ENCODE measurements at regions not wholly inside any gene's neighbourhood (a gene's known extent, or its start where the extent isn't known, plus 50 kb on each side); places are given as distances from the start of the nearest gene placed in this dataset.
"Not testable (repeated sequence)": the region's sequence is repeated elsewhere in the genome, so short reads cannot be mapped to it uniquely, and the experiment has no call there.

- CTCF ChIA-PET: no interaction called here
- POLR2A ChIA-PET: no interaction called here
These were observed 63.1 kb downstream of the TSN start for GRCh38 chr2:121818546-121818945.

GRCh38 chr2:121819846-121820245, 64.4 kb downstream of the TSN start:
- POLR2A ChIA-PET: no interaction called here
- CTCF ChIA-PET: no interaction called here

- ChIA-PET POLR2A (no interaction called here), CTCF (no interaction called here)
These were observed 66.2 kb downstream of the TSN start for GRCh38 chr2:121821476-121822158.

GRCh38 chr2:121824264-121824663, 68.8 kb downstream of the TSN start:
- POLR2A ChIA-PET: no interaction called here

GRCh38 chr2:121825003-121825950, 69.8 kb downstream of the TSN start:
- CTCF ChIA-PET: no interaction called here
- POLR2A ChIA-PET: no interaction called here

More at GRCh38 chr2:121824264-121824663, 68.8 kb downstream of the TSN start:
- CTCF ChIA-PET: no interaction called here

GRCh38 chr2:121826036-121826435, 70.6 kb downstream of the TSN start:
- ChIA-PET CTCF (no interaction called here), POLR2A (no interaction called here)

GRCh38 chr2:121828281-121828731, 72.9 kb downstream of the TSN start:
- ChIA-PET CTCF (no interaction called here), POLR2A (no interaction called here)

GRCh38 chr2:121830809-121831208, 75.4 kb downstream of the TSN start:
- POLR2A ChIA-PET: no interaction called here

GRCh38 chr2:121831841-121832240, 76.4 kb downstream of the TSN start:
- CTCF ChIA-PET: no interaction called here
- POLR2A ChIA-PET: no interaction called here

More at GRCh38 chr2:121830809-121831208, 75.4 kb downstream of the TSN start:
- CTCF ChIA-PET: no interaction called here

GRCh38 chr2:121832412-121833357, 77.2 kb downstream of the TSN start:
- ChIA-PET POLR2A (no interaction called here), CTCF (no interaction called here)

- CTCF ChIA-PET: no interaction called here
- POLR2A ChIA-PET: no interaction called here
These were observed 77.9 kb downstream of the TSN start for GRCh38 chr2:121833358-121833723.

GRCh38 chr2:121836611-121837010, 81.2 kb downstream of the TSN start:
- POLR2A ChIA-PET: no interaction called here
- CTCF ChIA-PET: no interaction called here

GRCh38 chr2:121837591-121837990, 82.1 kb downstream of the TSN start:
- POLR2A ChIA-PET: no interaction called here
- CTCF ChIA-PET: no interaction called here

GRCh38 chr2:121838551-121838950, 83.1 kb downstream of the TSN start:
- POLR2A ChIA-PET: no interaction called here
- CTCF ChIA-PET: no interaction called here

GRCh38 chr2:121839584-121839983, 84.1 kb downstream of the TSN start:
- CTCF ChIA-PET: no interaction called here
- POLR2A ChIA-PET: no interaction called here

GRCh38 chr2:121849236-121849635, 93.8 kb downstream of the TSN start:
- ChIA-PET POLR2A (no interaction called here), CTCF (no interaction called here)

GRCh38 chr2:121853149-121853548, 97.7 kb downstream of the TSN start:
- POLR2A ChIA-PET, CTCF ChIA-PET: not testable (repeated sequence)

GRCh38 chr2:121855510-121855909, 100.1 kb downstream of the TSN start:
- CTCF ChIA-PET: no interaction called here
- POLR2A ChIA-PET: no interaction called here

- ChIA-PET CTCF (no interaction called here), POLR2A (no interaction called here)
These were observed 100.9 kb downstream of the TSN start for GRCh38 chr2:121856360-121856759.

- CTCF ChIA-PET: no interaction called here
- POLR2A ChIA-PET: no interaction called here
These were observed 102.9 kb downstream of the TSN start for GRCh38 chr2:121858369-121858768.

GRCh38 chr2:121858847-121859246, 103.4 kb downstream of the TSN start:
- ChIA-PET POLR2A (no interaction called here), CTCF (no interaction called here)

Measured in activated CD8-positive, alpha-beta memory T cell treated with anti-CD3 and anti-CD28 coated beads for 36 hours (primary cell).